ENCODE measurements at regions not wholly inside any gene's neighbourhood (a gene's known extent, or its start where the extent isn't known, plus 50 kb on each side); places are given as distances from the start of the nearest gene placed in this dataset.
"Not testable (repeated sequence)": the region's sequence is repeated elsewhere in the genome, so short reads cannot be mapped to it uniquely, and the experiment has no call there.

DNA sequence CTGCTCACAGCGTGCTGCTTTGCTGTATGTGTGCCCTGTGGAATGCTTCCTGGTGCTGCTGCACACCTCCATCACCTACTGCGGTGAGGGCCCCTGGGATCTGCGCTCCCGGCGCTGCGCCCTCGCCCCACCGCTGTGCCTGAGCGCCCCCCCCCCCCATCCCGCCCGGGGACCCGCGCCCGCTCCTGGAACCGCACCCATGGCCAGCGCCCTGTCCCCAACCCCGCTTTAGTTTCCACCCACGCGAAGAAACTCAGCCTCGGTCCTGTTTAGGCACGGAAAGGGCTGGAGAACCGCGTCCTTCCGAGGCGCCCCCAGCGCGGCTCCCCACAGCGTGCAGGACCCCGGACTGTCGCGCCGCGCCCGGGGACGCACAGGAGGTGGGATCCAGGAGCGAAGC, 265.5 kb downstream of the POTEB3 start:
- DNase-seq (ENCODE audit: low spot score); H3K4me1 Mint-ChIP-seq (ENCODE audit: low read depth); H3K9me3 Mint-ChIP-seq; H3K27me3 Mint-ChIP-seq (ENCODE audit: low read depth); H3K36me3 Mint-ChIP-seq (ENCODE audit: low read depth); H3K27ac Mint-ChIP-seq; H3K4me3 Mint-ChIP-seq: not testable (repeated sequence)

- H3K36me3 Mint-ChIP-seq (ENCODE audit: low read depth); DNase-seq (ENCODE audit: low spot score); H3K27ac Mint-ChIP-seq; H3K4me3 Mint-ChIP-seq; H3K9me3 Mint-ChIP-seq; H3K4me1 Mint-ChIP-seq (ENCODE audit: low read depth); H3K27me3 Mint-ChIP-seq (ENCODE audit: low read depth): not testable (repeated sequence)
These were observed 285.3 kb upstream of the POTEB2 start for GRCh38 chr15:21151203-21151966.

- not testable (repeated sequence) for H3K4me1 Mint-ChIP-seq (ENCODE audit: low read depth)
These were observed 282.0 kb upstream of the POTEB2 start for GRCh38 chr15:21148136-21148535.

DNA sequence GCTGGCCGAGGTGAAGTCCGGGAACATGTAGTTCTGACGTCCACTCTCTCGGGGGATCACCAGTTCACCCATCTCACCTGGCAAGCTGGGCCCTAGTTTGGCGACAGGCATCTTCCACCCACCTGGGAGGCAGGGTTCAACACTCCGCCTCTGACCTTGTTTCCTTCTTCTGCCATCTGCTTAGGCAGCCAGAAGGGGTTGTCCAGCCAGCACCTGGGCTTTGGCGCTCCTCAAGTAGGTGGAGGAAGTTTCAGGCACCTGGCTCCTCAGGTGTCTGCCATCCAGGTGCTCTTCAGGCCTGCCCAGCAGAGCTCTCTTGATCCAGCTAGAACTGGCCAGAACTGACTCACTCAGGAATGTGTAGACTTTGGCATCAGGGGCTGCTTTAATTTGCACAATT, 267.8 kb upstream of the POTEB2 start:
- not testable (repeated sequence) for H3K36me3 Mint-ChIP-seq (ENCODE audit: low read depth); H3K27me3 Mint-ChIP-seq (ENCODE audit: low read depth); H3K9me3 Mint-ChIP-seq; H3K4me1 Mint-ChIP-seq (ENCODE audit: low read depth); H3K27ac Mint-ChIP-seq; H3K4me3 Mint-ChIP-seq; DNase-seq (ENCODE audit: low spot score)

More at GRCh38 chr15:21148136-21148535, 282.0 kb upstream of the POTEB2 start:
- not testable (repeated sequence) for H3K9me3 Mint-ChIP-seq; H3K27ac Mint-ChIP-seq; H3K36me3 Mint-ChIP-seq (ENCODE audit: low read depth); H3K4me3 Mint-ChIP-seq; H3K27me3 Mint-ChIP-seq (ENCODE audit: low read depth); DNase-seq (ENCODE audit: low spot score)

GRCh38 chr15:21112271-21113053, 246.3 kb upstream of the POTEB2 start:
- not testable (repeated sequence) for H3K4me3 Mint-ChIP-seq; DNase-seq (ENCODE audit: low spot score); H3K9me3 Mint-ChIP-seq; H3K27ac Mint-ChIP-seq; H3K4me1 Mint-ChIP-seq (ENCODE audit: low read depth); H3K27me3 Mint-ChIP-seq (ENCODE audit: low read depth); H3K36me3 Mint-ChIP-seq (ENCODE audit: low read depth)

GRCh38 chr15:21111861-21112260, 245.7 kb upstream of the POTEB2 start:
- not testable (repeated sequence) for H3K36me3 Mint-ChIP-seq (ENCODE audit: low read depth); H3K4me3 Mint-ChIP-seq; DNase-seq (ENCODE audit: low spot score); H3K9me3 Mint-ChIP-seq; H3K4me1 Mint-ChIP-seq (ENCODE audit: low read depth); H3K27ac Mint-ChIP-seq; H3K27me3 Mint-ChIP-seq (ENCODE audit: low read depth)

DNA sequence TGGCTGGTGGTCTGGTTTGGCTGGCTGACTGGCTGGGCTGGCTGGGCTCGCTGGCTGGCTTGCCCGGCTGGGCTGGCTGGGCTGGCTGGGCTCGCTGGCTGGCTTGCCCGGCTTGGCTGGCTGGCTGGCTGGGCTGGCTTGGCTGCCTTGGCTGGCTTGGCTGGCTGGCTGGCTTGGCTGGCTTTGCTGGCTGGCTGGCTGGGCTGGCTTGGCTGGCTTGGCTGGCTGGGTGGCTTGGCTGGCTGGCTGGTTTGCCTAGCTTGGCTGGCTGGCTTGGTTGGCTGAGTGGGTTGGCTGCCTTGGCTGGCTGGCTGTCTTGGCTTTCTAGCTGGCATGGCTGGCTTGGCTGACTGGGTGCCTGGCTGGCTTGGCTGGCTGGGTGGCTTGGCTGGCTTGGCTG, 245.1 kb upstream of the POTEB2 start:
- not testable (repeated sequence) for H3K4me1 Mint-ChIP-seq (ENCODE audit: low read depth); H3K9me3 Mint-ChIP-seq; H3K4me3 Mint-ChIP-seq; DNase-seq (ENCODE audit: low spot score); H3K27me3 Mint-ChIP-seq (ENCODE audit: low read depth); H3K27ac Mint-ChIP-seq; H3K36me3 Mint-ChIP-seq (ENCODE audit: low read depth)

DNA sequence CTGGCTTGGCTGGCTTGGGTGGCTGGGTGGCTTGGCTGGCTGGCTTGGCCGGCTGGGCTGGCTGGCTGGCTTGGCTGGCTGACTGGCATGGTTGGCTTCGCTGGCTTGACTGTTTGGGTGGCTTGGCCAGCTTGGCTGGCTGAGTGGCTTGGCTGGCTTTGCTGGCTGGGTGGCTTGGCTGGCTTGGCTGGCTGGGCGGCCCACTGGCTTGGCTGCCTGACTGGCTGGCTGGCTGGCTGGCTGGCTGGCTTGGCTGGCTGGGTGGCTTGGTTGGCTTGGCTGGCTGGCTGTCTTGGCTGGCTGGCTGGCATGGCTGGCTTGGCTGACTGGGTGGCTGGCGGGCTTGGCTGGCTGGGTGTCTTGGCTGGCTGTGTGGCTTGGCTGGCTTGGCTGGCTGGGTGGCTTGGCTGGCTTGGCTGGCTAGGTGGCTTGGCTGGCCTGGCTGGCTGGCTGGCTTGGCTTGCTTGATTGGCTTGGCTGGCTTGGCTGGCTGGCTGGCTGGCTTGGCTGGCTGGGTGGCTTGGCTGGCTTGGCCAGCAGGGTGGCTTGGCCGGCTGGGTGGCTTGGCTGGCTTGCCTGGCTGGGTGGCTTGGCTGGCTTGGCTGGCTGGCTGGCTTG, 244.2 kb upstream of the POTEB2 start:
- H3K4me1 Mint-ChIP-seq (ENCODE audit: low read depth); H3K27me3 Mint-ChIP-seq (ENCODE audit: low read depth); H3K9me3 Mint-ChIP-seq; H3K36me3 Mint-ChIP-seq (ENCODE audit: low read depth); H3K27ac Mint-ChIP-seq; H3K4me3 Mint-ChIP-seq: not testable (repeated sequence)
- peak; percentile 23 for DNase-seq (ENCODE audit: low spot score)

GRCh38 chr15:21108384-21108783, 242.3 kb upstream of the POTEB2 start:
- not testable (repeated sequence) for H3K27me3 Mint-ChIP-seq (ENCODE audit: low read depth)

DNA sequence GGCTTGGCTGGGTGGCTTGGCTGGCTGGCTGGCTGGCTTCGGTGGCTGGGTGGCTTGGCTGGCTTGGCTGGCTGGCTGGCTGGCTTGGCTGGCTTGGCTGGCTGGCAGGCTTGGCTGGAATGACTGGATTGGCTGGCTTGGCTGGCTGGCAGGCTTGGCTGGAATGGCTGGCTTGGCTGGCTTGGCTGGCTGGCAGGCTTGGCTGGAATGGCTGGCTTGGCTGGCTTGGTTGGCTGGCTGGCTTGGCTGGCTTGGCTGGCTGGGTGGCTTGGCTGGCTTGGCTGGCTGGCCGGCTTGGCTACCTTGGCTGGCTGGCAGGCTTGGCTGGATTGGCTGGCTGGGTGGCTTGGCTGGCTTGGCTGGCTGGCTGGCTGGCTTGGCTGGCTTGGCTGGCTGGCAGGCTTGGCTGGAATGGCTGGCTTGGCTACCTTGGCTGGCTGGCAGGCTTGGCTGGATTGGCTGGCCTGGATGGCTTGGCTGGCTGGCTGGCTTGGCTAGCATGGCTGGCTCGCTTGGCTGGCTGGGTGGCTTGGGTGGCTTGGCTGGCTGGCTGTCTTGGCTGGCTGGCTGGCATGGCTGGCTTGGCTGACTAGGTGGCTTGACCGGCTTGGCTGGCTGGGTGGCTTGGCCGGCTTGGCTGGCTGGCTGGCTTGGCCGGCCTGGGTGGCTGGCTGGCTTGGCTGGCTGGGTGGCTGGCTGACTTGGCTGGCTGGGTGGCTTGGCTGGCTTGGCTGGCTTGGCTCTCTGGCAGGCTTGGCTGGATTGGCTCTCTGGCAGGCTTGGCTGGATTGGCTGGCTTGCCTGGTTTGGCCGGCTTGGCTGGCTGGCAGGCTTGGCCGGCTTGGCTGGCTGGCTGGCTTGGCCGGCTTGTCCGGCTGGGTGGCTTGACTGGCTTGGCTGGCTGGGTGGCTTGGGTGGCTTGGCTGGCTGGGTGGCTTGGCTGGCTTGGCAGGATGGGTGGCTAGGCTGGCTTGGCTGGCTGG, 241.6 kb upstream of the POTEB2 start:
- not testable (repeated sequence) for H3K36me3 Mint-ChIP-seq (ENCODE audit: low read depth); H3K27ac Mint-ChIP-seq; H3K27me3 Mint-ChIP-seq (ENCODE audit: low read depth); DNase-seq (ENCODE audit: low spot score); H3K4me1 Mint-ChIP-seq (ENCODE audit: low read depth); H3K9me3 Mint-ChIP-seq; H3K4me3 Mint-ChIP-seq

More at GRCh38 chr15:21108384-21108783, 242.3 kb upstream of the POTEB2 start:
- H3K36me3 Mint-ChIP-seq (ENCODE audit: low read depth); H3K4me3 Mint-ChIP-seq; H3K4me1 Mint-ChIP-seq (ENCODE audit: low read depth); H3K9me3 Mint-ChIP-seq; DNase-seq (ENCODE audit: low spot score); H3K27ac Mint-ChIP-seq: not testable (repeated sequence)

DNA sequence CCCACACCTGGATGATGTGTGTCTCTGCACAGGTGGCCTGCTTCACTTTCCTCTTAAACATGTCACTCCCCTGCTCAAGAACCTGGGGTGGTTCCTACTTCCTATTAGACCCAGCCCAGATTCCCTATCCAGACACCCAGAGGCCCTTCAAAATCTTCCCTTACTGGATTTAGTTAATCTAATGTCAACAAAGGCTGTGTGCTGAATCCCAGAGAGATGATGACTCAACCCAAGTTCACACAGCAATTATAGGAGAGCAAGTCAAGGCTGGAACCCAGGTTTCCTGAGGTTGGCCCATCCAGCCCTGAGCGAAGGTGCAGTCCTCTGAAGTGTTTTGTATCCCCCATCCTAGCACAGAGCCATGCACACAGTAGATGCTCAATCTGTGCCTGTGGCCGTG, 230.5 kb upstream of the POTEB2 start:
- not testable (repeated sequence) for H3K36me3 Mint-ChIP-seq (ENCODE audit: low read depth); H3K9me3 Mint-ChIP-seq; H3K27ac Mint-ChIP-seq; H3K4me1 Mint-ChIP-seq (ENCODE audit: low read depth); DNase-seq (ENCODE audit: low spot score); H3K4me3 Mint-ChIP-seq; H3K27me3 Mint-ChIP-seq (ENCODE audit: low read depth)

DNA sequence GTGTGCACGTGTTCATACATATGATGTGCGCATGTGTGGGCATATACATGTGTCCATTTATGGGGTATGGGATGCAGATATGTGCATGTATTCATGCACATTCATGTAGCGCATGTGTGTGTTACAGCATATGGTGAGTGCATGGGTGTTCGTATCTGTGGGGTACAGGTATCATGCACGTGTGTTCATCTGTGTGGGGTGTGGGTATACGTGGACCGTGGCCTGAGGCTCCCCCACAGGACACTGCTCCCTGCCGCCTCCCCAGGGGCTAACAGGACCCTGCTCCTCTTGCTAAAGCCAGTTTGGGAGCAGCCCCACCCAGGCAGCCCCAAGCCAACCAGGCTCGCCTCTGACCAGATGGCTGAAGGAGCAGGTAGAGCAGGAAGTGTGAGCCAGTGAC, 213.4 kb upstream of the POTEB2 start:
- H3K4me3 Mint-ChIP-seq; H3K9me3 Mint-ChIP-seq; H3K27ac Mint-ChIP-seq; H3K4me1 Mint-ChIP-seq (ENCODE audit: low read depth); H3K36me3 Mint-ChIP-seq (ENCODE audit: low read depth); H3K27me3 Mint-ChIP-seq (ENCODE audit: low read depth); DNase-seq (ENCODE audit: low spot score): not testable (repeated sequence)

DNA sequence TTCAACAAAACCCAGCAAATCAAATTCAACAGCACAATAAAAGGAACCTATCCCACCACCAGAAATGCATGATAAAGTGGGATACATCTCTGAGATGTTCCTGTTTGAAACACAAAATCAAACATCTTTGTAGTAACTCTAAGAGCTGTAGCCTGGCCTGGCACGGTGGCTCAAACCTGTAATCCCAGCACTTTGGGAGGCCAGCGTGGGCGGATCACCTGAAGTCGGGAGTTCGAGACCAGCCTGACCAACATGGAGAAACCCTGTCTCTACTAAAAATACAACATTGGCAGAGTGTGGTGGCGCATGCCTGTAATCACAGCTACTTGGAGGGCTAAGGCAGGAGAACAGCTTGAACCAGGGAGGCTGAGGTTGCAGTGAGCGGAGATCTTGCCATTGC, 202.8 kb upstream of the POTEB2 start:
- not testable (repeated sequence) for DNase-seq (ENCODE audit: low spot score); H3K27me3 Mint-ChIP-seq (ENCODE audit: low read depth); H3K27ac Mint-ChIP-seq; H3K36me3 Mint-ChIP-seq (ENCODE audit: low read depth); H3K9me3 Mint-ChIP-seq; H3K4me3 Mint-ChIP-seq; H3K4me1 Mint-ChIP-seq (ENCODE audit: low read depth)

DNA sequence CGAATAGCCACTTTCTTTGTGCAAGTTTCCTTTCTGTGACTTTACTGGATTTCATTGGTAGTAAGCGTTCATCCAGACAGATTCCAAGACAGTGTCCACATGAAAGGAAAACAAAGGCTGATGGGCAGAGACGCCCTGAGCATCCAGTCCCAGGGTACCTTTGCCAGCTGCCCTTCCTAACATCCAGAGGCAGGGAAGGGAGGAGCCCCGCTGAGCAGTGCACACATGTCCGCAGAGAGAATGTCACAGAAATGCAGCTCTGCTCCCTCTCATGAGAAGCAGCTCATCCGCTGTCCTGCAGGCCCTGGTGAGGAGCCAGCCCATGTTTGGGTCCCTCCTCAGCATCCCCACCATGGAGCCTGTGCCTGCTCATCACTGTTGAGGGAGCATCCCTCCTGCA, 197.4 kb upstream of the POTEB2 start:
- not testable (repeated sequence) for H3K27me3 Mint-ChIP-seq (ENCODE audit: low read depth); DNase-seq (ENCODE audit: low spot score); H3K36me3 Mint-ChIP-seq (ENCODE audit: low read depth); H3K9me3 Mint-ChIP-seq; H3K27ac Mint-ChIP-seq; H3K4me1 Mint-ChIP-seq (ENCODE audit: low read depth); H3K4me3 Mint-ChIP-seq

Measured in T-helper 2 cell treated with Interferon-gamma antibody and Interleukin-4, amounts not matched to agents 5 μg/mL and 100 μg/mL, for 36 hours (primary cell).